ENCODE measurements at regions not wholly inside any gene's neighbourhood (a gene's known extent, or its start where the extent isn't known, plus 50 kb on each side); places are given as distances from the start of the nearest gene placed in this dataset.

GRCh38 chr12:97363693-97364092 lies 98.9 kb upstream of the RMST start:
- TF ChIP-seq CTCF (IDR thresholded peaks at IDR 0.05; ENCODE audit: low read depth, low read length), result no peak
- Histone ChIP-seq H3K9me3 (no peaks in the 10 kb centered on the region), H3K4me3 (ENCODE audit: low read depth, low read length) (no peak overlapping the region), H3K4me1 (no peaks in the 10 kb centered on the region), H3K27me3 (no peaks in the 10 kb centered on the region), H3K36me3 (no peaks in the 10 kb centered on the region)
- no peak for DNase-seq

- Histone ChIP-seq H3K4me3 (ENCODE audit: low read depth, low read length) (no peak overlapping the region), H3K9me3 (no peaks in the 10 kb centered on the region), H3K27me3 (no peaks in the 10 kb centered on the region), H3K4me1 (no peaks in the 10 kb centered on the region), H3K36me3 (no peaks in the 10 kb centered on the region)
- no peak for TF ChIP-seq CTCF (IDR thresholded peaks at IDR 0.05; ENCODE audit: low read depth, low read length)
- DNase-seq, result no peak
Measured at GRCh38 chr12:97368462-97369163, 94.0 kb upstream of the RMST start.

- Histone ChIP-seq H3K4me3 (ENCODE audit: low read depth, low read length) (no peak overlapping the region), H3K27me3 (no peaks in the 10 kb centered on the region), H3K36me3 (no peaks in the 10 kb centered on the region), H3K9me3 (no peaks in the 10 kb centered on the region), H3K4me1 (no peaks in the 10 kb centered on the region)
- no peak for DNase-seq
- TF ChIP-seq CTCF (IDR thresholded peaks at IDR 0.05; ENCODE audit: low read depth, low read length), result no peak
Measured at GRCh38 chr12:97375310-97375709, 87.3 kb upstream of the RMST start.

- H3K9me3 ChIP-seq, result no peaks in the 10 kb centered on the region
- H3K4me1 ChIP-seq, result no peaks in the 10 kb centered on the region
- DNase-seq, result no peak
- H3K4me3 ChIP-seq (ENCODE audit: low read depth, low read length), result no peak overlapping the region
- TF ChIP-seq CTCF (IDR thresholded peaks at IDR 0.05; ENCODE audit: low read depth, low read length), result no peak
- H3K36me3 ChIP-seq, result no peaks in the 10 kb centered on the region
- no peaks in the 10 kb centered on the region for H3K27me3 ChIP-seq
Measured at GRCh38 chr12:97380440-97380839, 82.2 kb upstream of the RMST start.

- DNase-seq, result no peak
- no peaks in the 10 kb centered on the region for H3K4me1 ChIP-seq
- no peaks in the 10 kb centered on the region for H3K36me3 ChIP-seq
- TF ChIP-seq CTCF (IDR thresholded peaks at IDR 0.05; ENCODE audit: low read depth, low read length), result no peak
- H3K27me3 ChIP-seq, result no peaks in the 10 kb centered on the region
- H3K4me3 ChIP-seq (ENCODE audit: low read depth, low read length), result no peak overlapping the region
- H3K9me3 ChIP-seq, result no peaks in the 10 kb centered on the region
Measured at GRCh38 chr12:97385121-97385520, 77.5 kb upstream of the RMST start.

- no peaks in the 10 kb centered on the region for H3K36me3 ChIP-seq
- no peaks in the 10 kb centered on the region for H3K4me1 ChIP-seq
- H3K27me3 ChIP-seq, result no peaks in the 10 kb centered on the region
- no peak for TF ChIP-seq CTCF (IDR thresholded peaks at IDR 0.05; ENCODE audit: low read depth, low read length)
- DNase-seq, result peak; percentile 8
- no peak overlapping the region for H3K4me3 ChIP-seq (ENCODE audit: low read depth, low read length)
- H3K9me3 ChIP-seq, result no peaks in the 10 kb centered on the region
Measured at GRCh38 chr12:97386133-97386581, 76.4 kb upstream of the RMST start.
